COLO668 (cell line): ENCODE measurements at regions not wholly inside any gene's neighbourhood (a gene's known extent, or its start where the extent isn't known, plus 50 kb on each side); places are given as distances from the start of the nearest gene placed in this dataset.
"Not testable (repeated sequence)": the region's sequence is repeated elsewhere in the genome, so short reads cannot be mapped to it uniquely, and the experiment has no call there.

Experiments
- DNase-seq: peaks from one replicate; lab custom pipeline; 2025; ENCODE audit not compliant: unreplicated experiment; lab: John Stamatoyannopoulos, UW

GRCh38 chr6:5898102-5898501 is 108.6 kb downstream of the NRN1 start:
- DNase-seq, result no peak

- no peak for DNase-seq
These were observed 110.1 kb downstream of the NRN1 start for GRCh38 chr6:5896476-5897200.

- DNase-seq, result no peak
These were observed 112.4 kb downstream of the NRN1 start for GRCh38 chr6:5894357-5894756.

- DNase-seq, result no peak
These were observed 113.4 kb downstream of the NRN1 start for GRCh38 chr6:5893295-5893694.

GRCh38 chr6:5892669-5893068 is 114.1 kb downstream of the NRN1 start:
- no peak for DNase-seq

- DNase-seq, result no peak
These were observed 127.9 kb downstream of the NRN1 start for GRCh38 chr6:5878792-5879191.

- DNase-seq, result no peak
These were observed 130.6 kb downstream of the NRN1 start for GRCh38 chr6:5876076-5876475.

- DNase-seq, result not testable (repeated sequence)
These were observed 132.7 kb downstream of the NRN1 start for GRCh38 chr6:5873976-5874375.

GRCh38 chr6:5871296-5871695 is 135.4 kb downstream of the NRN1 start:
- DNase-seq, result no peak

GRCh38 chr6:5869676-5870075 is 137.0 kb downstream of the NRN1 start:
- DNase-seq, result no peak

GRCh38 chr6:5869261-5869660 is 137.5 kb downstream of the NRN1 start:
- DNase-seq, result no peak

- peak; percentile 60 for DNase-seq
These were observed 140.1 kb downstream of the NRN1 start for GRCh38 chr6:5866547-5867051.

- DNase-seq, result no peak
These were observed 141.2 kb downstream of the NRN1 start for GRCh38 chr6:5865506-5866031.

- no peak for DNase-seq
These were observed 145.9 kb downstream of the NRN1 start for GRCh38 chr6:5860849-5861248.

- DNase-seq, result no peak
These were observed 150.8 kb downstream of the NRN1 start for GRCh38 chr6:5855787-5856470.

- no peak for DNase-seq
These were observed 151.8 kb downstream of the NRN1 start for GRCh38 chr6:5854899-5855298.

- DNase-seq, result peak; percentile 54
These were observed 155.4 kb downstream of the NRN1 start for GRCh38 chr6:5851261-5851757.

GRCh38 chr6:5850848-5851255 is 155.9 kb downstream of the NRN1 start:
- no peak for DNase-seq

- DNase-seq, result no peak
These were observed 159.8 kb downstream of the NRN1 start for GRCh38 chr6:5846889-5847288.

GRCh38 chr6:5846335-5846734 is 160.4 kb downstream of the NRN1 start:
- DNase-seq, result no peak

- DNase-seq, result no peak
These were observed 163.6 kb downstream of the NRN1 start for GRCh38 chr6:5843078-5843477.
